ENCODE measurements at regions not wholly inside any gene's neighbourhood (a gene's known extent, or its start where the extent isn't known, plus 50 kb on each side); places are given as distances from the start of the nearest gene placed in this dataset.

DNA sequence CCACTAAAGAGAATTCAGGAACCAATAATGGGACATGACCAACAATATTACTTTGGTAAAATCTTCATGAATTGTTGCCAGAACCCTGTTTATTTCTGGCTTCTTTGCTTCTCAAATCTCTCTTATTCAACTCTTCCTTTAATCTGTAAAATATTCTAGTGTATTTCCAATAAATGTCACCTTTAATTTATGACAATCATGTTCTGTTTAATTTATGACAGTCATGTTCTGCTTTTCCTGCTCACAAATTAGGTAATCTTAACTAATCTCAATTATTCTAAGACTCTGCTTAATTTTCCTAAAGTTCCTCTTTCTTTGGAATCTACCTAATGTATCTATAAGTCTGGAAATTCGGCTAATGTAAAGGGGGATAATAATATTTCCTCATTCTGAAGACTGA, 847.6 kb upstream of the KLHL1 start:
- no peak overlapping the region for H3K4me2 ChIP-seq (ENCODE audit: low read depth, low read length)
- DNase-seq (ENCODE audit: low spot score) = no peak
- ATAC-seq = no peak
- H3K4me1 ChIP-seq (ENCODE audit: insufficient read depth, low read length) = peaks cover 2% of the 10 kb centered on the region; the same call in 1 of the 2 replicates
- H3K27ac ChIP-seq (ENCODE audit: extremely low read length, insufficient read depth, low read length) = no peak overlapping the region
- no peaks in the 10 kb centered on the region for H3K36me3 ChIP-seq (replicated peaks in 1 of 2; ENCODE audit: control insufficient read depth in 1 of 2, insufficient read depth in 2 of 2, low read length in 2 of 2)
- no peaks in the 10 kb centered on the region for H3K27me3 ChIP-seq (ENCODE audit: control insufficient read depth in 1 of 2, insufficient read depth in 2 of 2, low read length in 2 of 2)
- no peak for FAIRE-seq
- BruUV-seq (replicated peaks) = no TSS peak
- TF ChIP-seq ZNF350 (CRISPR knock-in tag; IDR thresholded peaks at IDR 0.05; ENCODE audit: borderline replicate concordance, low read depth) = no peak
- TF ChIP-seq, protein P1, sequence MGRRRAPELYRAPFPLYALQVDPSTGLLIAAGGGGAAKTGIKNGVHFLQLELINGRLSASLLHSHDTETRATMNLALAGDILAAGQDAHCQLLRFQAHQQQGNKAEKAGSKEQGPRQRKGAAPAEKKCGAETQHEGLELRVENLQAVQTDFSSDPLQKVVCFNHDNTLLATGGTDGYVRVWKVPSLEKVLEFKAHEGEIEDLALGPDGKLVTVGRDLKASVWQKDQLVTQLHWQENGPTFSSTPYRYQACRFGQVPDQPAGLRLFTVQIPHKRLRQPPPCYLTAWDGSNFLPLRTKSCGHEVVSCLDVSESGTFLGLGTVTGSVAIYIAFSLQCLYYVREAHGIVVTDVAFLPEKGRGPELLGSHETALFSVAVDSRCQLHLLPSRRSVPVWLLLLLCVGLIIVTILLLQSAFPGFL (CRISPR knock-in tag; IDR thresholded peaks at IDR 0.05) = no peak
- no peak for TF ChIP-seq ZNF317 (CRISPR knock-in tag; IDR thresholded peaks at IDR 0.05)
- no peak for TF ChIP-seq CREM (IDR thresholded peaks at IDR 0.05)
- TF ChIP-seq CREM (CRISPR knock-in tag; IDR thresholded peaks at IDR 0.05) = no peak
- TF ChIP-seq ZBTB7A (CRISPR knock-in tag; IDR thresholded peaks at IDR 0.05) = no peak
- TF ChIP-seq WIZ (CRISPR knock-in tag; IDR thresholded peaks at IDR 0.05) = no peak
- TF ChIP-seq, protein P2, sequence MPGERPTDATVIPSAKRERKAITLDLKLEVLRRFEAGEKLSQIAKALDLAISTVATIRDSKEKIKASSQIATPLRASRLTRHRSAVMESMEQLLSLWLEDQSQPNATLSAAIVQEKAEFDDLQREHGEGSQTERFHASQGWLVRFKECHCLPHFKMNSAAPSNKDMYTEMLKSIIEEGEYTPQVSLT (CRISPR knock-in tag; IDR thresholded peaks at IDR 0.05; ENCODE audit: borderline replicate concordance, low read depth) = no peak
- no peak for TF ChIP-seq HOXA5 (CRISPR knock-in tag; IDR thresholded peaks at IDR 0.05)
- TF ChIP-seq ZNF274 (CRISPR knock-in tag; IDR thresholded peaks at IDR 0.05) = no peak
- TF ChIP-seq, protein P3, sequence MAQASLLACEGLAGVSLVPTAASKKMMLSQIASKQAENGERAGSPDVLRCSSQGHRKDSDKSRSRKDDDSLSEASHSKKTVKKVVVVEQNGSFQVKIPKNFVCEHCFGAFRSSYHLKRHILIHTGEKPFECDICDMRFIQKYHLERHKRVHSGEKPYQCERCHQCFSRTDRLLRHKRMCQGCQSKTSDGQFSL (CRISPR knock-in tag; IDR thresholded peaks at IDR 0.05) = no peak
- no peak for TF ChIP-seq HNRNPK (IDR thresholded peaks at IDR 0.05; ENCODE audit: low read depth, low read length, poor library complexity, severe bottlenecking)
- no peak for TF ChIP-seq KLF11 (CRISPR knock-in tag; IDR thresholded peaks at IDR 0.05)
- no peak for TF ChIP-seq ZNF354B (CRISPR knock-in tag; IDR thresholded peaks at IDR 0.05)
- no peak overlapping the region for H3K4me3 ChIP-seq (replicated peaks in 1 of 3; ENCODE audit: insufficient read depth in 1 of 3, low read depth in 2 of 3, low read length in 3 of 3)
- no peaks in the 10 kb centered on the region for H3K9me3 ChIP-seq (ENCODE audit: low read length)
- in situ Hi-C loops (cut with HindIII; ENCODE audit: extremely low pct_ligation_motif_present, low pct_unique_long_range_greater_than_20kb) (loop anchor here (25.0 kb wide), 1 partner anchor 319 kb away; no protein-coding TSS in a partner anchor), intact Hi-C loops (cut with micrococcal nuclease; ENCODE audit: unreplicated experiment) (no loop called here)
- H3K9ac ChIP-seq (ENCODE audit: insufficient read depth, low read depth, low read length) = no peak overlapping the region
- ChIA-PET POLR2A (no interaction called here), CTCF (ENCODE audit: low intra/inter-chr PET ratio, low total read pairs) (no interaction called here)
- H2AFZ ChIP-seq (ENCODE audit: low read length) = no peak overlapping the region
- WGBS (ENCODE audit: low lambda C conversion rate) = 0% methylated on average over 1 of the region's 1 CpG
- H4K20me1 ChIP-seq (ENCODE audit: insufficient read depth, low read length) = no peaks in the 10 kb centered on the region
- H3K79me2 ChIP-seq (ENCODE audit: insufficient read depth, low read length) = no peaks in the 10 kb centered on the region
